NCI-H226 (cell line): ENCODE measurements at regions not wholly inside any gene's neighbourhood (a gene's known extent, or its start where the extent isn't known, plus 50 kb on each side); places are given as distances from the start of the nearest gene placed in this dataset.

Experiments
- DNase-seq: peaks from one replicate; pipeline ENCODE4 v3.0.0-alpha.2; 2015

DNA sequence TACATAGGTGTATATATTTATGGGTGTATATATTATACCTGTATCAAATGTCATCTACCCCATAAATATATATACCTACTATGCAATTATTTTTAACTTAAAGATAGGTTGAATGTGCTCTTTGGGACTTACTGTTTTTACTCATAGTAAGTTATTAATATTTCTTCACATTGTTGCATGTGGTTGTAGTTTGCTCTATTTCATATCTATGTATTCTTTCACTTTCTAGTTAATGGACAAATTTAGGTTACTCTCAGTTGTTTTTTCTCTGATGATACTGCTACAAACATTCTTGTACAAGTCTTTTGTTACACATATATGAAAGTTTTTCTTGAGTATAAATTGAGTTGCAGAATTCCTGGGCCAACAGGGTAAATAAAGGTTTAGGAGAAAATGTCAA, 601.8 kb upstream of the ID2 start:
- no peak for DNase-seq

DNA sequence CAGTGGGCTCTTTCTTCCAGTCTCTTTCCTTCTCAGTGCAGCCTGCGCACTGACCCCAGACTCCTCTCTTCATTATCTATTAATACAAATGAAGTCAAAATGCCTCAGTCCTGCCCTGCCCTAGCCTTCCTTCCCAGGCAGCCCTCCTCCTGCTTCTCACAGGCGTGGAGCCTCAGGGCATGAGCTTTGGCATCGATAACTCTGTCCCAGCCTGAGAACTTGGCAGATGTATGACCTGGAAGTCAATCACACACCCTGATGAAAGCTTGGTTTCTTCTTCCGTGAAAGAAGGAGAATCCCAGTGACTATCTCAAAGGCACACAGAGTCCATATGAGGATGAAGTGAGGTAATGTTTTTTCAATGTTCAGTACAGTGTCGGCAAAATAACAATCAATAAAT, 600.7 kb upstream of the ID2 start:
- no peak for DNase-seq

DNA sequence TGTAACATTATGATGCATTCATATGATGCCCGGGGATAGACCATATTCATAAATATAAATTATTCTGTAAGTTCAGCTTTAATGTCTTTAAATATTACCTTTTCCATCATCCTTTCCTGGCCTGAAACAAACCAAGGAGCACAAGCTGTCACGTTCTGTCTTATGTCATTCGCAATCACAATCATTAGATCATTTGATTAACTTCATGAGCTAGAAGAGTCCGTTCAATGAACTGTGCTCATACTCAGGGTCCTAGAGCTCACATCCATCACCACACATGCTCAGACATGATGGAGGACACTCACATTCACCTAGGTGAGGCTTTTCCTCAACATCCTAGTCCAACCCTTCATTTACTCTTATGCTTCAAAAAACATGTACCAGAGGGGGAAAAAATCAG, 599.0 kb upstream of the ID2 start:
- no peak for DNase-seq

DNA sequence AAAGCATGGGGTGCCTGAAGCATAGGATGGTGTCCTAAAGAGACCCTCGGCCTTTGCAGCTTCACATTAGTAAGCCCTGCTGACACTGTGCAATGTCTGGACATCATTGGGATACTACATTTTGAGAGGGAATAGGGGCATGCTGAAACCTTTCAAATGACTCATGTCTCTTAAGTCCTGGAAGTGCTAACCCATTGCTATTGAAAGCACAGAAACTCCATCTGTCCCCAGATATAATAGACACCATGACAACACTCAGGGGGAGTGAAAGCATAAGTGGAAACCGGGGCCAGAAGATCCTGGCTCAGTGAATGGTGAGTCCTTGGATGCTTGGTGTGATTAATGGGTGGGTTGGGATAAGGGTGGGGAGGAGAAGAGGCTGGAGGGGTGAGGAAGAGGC, 595.5 kb upstream of the ID2 start:
- no peak for DNase-seq

DNA sequence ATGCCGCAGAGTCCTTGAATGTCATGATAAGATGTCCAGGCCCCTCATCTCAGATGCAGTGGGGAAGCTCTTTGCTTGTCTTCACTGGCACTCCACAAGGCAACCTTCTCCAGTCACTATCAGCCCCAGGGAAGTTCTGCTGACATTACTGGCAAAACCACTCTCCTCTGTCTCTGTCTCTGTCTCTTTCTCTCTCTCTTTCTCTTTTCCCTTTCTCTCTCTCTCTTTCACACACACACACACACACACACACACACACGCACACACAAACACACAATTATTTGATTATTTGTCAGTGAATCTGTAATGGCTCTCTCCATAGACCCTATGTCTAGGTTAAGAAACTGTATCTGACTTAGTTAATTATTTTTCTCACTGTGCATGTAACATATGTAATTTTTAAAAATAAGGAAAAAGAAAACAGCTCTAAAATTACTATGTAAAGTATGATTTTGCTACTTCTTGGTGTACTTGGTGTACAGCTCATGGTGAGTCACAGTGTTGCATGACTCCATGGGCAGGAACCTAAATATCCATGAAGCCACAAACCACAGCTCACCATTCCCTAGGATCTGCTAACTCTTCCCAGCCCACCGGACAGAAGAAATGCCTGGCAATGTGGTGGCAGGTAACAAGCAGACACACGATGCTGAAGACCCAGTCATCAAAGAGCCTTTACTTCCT, 594.9 kb upstream of the ID2 start:
- DNase-seq: peak; percentile 89

DNA sequence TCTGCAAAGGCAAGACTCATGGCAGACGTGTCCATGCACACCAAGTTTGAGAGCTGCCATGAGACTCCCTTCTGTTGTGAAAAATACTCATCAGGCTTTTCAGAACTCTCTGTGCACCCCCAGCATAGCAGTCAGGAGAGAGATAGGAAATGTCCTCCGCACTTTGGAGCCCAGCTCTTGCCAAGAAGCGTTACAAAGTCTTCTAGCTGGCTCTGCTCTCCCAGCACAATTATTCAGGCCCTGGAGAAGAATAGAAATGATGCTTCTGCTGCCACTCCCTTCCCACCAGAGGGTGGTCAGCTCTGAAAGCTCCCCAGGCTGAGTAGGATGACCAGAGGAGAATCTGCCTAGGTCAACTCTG, 594.4 kb upstream of the ID2 start:
- no peak for DNase-seq

DNA sequence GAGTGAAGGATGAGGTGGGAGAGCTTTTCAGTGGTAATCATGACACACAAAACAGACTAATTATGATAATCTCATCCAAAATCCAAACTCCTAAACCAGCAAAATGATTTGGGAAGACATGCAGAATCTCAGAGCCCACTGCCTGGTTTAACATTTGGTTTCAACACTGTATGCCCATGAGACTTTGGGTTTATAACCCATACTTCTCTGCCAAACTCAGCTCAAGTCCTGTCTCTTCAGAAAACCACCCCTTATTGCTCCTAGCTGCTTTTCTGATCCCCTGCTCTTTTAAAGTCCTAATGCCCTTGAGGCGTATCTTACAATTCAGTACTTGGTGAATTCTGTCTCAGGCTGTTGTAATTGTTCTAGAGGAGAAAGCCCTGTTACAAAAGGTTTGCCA, 593.0 kb upstream of the ID2 start:
- peak; percentile 2 for DNase-seq

DNA sequence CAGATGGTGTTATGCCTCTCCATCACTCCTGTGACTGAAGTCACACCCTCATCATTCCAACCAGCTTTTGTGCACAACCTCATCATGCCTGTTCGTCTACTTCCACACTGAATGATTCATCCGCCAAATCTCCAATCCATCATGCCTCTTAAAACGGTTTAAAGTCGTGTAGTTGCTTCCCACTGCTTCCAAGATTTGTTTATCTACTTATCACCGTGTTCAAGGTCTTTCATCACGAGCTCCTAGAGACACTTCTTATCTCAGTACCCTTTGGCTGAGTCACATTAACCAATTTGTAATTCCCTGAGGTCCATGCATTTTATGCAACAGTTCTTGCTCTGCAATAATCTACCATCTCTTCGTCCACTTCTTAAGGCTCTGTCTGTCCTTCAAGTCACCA, 592.3 kb upstream of the ID2 start:
- peak; percentile 97 for DNase-seq

DNA sequence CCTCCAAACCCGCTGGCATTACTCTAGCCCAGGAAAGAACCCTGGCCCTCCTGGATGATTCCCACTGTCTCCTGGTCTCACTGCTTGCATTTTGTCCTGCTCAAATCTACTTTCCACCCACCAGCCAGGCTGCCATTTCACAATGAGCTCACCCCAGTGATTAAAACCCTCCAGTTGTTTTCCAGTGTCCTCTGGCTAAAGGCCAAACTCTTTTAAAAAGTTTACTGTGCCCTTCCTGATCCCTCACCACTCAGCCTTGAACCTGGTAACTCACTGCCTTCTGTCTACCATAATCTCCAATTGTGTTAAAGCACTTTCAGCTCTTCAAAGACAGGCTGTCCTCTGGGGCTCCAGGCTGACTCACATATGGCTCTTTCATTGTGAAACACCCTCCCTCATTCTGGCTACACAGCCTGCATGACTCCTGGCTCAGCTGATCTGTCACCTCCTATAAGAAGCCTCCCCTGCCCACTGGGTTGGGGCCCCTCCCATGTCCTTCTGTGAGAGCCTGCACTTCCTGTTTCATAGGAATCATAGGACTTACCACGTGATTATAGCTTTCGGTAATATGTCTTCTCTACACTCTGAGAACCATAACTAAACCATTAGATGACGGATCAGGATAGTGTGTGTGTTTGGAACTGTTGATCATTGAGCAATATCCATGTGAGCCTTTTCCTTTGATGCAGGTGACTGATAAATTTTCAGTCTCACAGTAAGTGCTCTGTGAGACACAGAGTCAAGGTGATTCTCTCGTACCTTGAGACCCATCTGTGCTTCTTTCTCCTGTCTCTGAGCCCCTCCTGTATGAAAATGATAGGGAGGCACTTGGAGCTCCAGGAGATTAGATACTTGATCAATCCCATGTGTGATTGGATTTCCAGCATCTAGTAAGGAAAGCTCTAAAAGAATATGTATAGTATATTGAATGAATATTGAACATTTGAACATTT, 590.8 kb upstream of the ID2 start:
- peak; percentile 89 for DNase-seq

DNA sequence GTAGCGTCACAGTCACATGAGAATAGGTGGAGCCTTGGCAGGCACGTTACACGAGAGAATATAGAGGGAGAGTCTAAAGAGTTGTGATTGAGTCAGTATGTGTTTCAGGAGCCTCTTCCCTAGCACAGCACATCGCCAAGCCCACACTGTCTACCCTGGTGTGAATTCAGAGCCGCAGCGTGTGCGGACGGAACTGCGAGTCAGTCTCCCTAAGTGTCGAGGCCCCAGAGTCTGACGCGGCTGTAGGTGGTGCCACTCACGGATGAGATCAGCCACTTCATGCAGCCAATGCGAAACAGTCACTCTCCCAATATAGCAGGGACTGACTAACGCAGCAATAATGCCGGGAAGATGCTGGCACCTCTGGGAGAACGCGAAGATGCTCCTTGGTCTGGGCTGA, 587.3 kb upstream of the ID2 start:
- DNase-seq: no peak

DNA sequence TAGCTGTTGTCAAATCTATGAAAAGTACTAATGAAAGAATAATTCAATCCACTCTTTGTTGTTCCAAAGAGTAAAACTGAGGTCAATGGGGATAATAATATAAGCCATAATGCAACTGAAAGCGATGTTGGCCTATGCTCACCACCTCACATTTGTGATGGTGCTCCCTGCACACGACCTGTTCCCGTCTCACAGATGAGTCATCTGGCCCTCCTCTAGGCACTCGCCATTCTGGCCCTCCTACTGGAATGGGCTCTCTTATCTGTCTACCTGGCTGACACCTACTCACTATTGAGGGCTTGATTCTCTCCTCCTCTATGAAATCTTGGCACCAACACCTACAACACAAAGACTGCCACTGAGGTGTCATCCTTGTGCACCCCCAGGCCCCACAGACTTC, 585.9 kb upstream of the ID2 start:
- DNase-seq: no peak

DNA sequence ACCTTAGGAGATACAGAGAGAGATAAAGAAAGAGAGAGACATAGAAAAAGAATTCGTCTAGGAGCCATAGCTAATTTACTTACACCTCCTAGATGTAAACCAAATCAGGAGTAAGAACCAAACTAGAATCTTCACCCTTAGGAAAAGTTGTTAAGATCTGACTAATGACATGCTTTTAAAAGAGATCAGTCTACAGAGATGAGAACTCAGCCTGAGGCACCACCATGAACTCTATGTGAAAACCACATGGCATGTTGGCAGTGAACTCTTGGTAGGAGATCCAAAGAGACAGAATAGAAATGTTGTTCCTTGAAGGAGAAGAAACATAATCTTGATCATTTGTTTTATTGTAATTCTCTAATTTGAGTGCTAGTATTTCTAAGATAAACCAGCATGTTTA, 585.4 kb upstream of the ID2 start:
- DNase-seq: peak; percentile 40

DNA sequence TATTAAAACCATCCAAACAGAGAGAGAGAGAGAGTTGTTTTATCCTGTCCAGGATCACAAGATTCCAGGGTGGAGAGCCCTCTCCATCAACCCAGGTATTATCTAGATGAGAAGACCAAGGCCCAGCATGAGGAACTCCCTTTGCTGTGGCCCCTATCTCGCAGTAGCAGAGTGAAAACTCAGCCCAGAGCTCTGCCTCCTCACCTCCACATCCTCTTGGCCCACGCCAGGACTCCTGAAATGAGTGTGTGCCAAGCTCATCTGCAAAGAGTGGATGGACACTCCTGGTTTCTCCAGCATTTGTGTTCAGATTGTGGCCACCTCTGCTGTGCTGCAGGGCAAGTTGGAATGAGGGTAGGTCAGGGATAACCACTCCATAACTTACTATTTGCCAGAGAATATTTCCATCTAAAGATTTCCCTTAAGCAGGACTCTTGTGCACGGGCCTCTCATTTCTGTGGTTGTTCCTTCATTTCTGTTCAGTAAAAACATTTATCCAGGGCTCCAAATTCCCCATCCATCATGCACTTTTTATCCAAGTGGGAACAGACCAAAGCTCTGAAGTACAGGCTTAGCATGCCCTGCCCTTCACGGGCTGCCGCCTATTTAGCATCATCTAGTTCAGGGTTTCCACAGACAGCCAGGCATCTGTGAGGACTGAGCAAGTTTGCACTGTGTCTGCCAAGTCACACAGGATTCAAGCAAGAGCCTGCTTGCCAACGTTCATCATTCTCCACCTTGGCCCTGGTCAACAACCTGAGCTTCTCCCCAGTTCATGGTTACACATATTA, 583.2 kb upstream of the ID2 start:
- DNase-seq: no peak

DNA sequence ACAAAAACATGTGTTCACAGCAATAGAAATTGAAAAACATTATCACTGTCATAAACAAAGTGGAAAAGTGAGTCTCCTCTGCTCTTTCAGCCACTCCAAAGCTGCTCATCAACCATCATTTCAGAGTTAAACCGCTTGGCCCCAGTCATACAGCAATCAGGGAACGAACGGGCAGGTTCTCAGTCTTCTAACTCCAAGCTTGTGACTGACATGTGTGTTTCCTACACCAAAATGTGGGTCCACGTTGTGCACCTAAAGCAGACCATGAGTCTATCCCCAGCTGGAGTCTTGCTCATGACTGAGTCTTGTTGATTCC, 582.6 kb upstream of the ID2 start:
- no peak for DNase-seq

DNA sequence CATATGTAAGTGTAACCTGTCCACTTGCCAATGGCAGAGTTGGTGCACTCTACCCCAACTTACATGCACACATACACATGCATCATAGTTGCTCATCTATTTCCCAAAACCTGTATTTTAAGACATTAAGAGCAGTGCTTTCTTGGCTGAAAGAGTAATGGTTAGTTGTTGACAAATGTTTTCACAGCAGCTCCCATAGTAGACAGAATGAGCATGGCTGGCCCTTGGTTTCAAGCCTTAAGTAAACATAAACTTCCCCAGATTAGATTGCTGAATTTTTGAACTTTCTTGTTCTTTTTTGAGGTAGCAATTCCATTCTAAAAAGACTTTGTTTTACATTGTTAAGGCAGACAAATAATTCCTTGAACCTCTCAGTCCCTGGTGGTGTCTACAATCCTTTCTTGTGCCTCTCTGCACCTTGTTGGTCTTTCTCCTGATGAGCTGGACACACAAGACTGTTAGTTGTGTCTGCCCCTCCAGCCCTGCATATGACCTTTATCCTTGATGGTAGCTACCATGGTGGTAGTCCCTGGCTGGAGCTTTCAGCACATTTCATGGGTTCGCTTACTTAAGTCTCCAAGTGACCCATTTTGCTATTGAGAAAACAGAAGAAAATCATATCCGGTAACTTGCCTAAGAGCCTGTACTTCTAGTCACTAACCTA, 580.1 kb upstream of the ID2 start:
- DNase-seq: no peak

DNA sequence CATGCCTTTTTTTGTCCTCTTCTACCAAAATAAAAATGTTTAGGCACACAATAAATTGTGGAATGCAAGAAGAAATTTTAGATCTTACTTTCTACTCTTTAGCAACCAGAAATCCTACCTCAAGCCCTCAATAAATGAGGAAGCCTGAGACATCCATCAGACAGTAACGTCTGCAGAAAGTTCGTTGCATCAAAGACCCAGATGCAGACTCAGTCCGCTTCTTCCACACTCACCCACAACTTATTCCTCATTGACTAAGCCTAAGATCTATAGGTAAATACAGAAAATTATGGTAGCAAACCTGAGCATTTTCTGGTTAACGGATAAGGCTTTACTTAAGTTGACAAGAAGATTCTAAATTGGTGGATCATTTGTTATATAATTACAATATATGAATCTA, 579.4 kb upstream of the ID2 start:
- DNase-seq: no peak

DNA sequence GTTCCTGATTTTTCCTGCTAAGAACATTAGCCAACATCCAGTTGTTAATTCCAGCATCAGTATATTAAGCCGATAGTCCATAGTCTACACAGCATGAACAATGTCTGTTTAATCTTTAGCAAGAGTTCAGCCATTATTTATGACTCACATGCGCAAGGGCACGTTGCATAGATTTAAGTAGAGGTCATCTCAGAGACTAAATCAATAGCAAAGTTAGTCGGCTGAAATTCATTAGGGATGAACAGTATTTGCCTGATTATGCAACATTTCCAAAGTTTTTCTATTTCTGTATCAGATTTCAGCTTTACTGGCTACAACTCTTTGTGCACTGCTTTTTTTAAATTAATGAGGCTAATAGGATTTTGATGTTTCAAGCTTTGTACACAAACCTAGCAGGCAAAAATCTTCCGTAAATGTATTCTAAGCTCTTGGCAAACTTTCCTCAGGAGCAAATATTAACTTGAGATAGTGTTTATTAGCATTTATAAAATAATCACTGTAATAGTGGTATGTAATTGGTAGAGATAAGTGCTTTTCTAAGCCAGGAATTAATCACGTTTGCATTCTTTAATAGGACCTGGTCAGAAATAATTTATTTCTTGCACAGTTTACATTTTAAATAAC, 578.7 kb upstream of the ID2 start:
- no peak for DNase-seq

DNA sequence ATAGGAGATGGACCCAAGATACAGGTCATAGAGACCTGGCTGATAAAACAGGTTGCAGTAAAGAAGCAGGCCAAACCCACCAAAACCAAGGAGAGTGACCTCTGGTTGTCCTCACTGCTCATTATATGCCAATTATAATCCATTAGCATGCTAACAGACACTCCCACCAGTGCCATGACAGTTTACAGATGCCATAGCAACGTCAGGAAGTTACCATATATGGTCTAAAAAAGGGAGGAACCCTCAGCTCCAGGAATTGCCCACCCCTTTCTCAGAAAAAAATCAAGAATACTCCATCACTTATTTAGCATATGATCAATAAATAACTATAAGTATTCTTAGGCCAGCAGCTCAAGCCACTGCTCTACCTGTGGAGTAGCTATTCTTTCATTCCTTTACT, 574.7 kb upstream of the ID2 start:
- no peak for DNase-seq

DNA sequence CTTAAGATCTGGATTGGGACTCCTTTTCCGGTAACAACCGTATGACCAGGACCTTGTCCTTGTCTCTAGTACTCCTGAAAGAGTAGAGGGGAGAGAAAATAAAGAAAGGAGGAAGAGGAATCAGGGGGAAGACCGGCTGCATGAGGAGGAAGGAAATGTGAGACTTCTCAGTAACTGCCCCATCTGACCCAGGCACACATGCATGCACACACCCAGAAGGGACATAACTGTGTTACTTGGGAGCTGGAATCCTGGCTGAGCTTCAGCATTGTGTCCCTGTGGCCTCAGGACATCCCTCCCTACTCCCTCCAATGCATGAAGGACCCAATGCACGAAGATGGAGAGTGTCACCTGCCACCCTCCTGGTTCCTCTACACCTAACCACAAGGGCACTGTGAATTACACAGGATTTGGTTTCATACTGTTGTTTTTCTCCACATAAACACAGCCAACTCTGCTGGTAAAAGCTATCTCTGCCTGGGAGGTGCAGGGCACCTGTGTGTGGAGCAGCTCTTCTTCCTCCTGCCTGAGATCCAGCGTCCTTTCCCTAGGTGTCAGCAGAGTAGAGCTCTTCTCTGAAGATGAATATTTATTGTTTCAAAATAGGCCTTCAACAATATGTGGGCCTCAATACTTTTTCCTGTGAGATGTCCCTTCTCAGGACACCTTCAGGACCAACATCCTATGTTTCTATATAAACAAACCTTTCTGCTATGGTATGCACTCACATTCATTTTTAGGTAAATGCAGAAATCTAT, 574.1 kb upstream of the ID2 start:
- DNase-seq: no peak

DNA sequence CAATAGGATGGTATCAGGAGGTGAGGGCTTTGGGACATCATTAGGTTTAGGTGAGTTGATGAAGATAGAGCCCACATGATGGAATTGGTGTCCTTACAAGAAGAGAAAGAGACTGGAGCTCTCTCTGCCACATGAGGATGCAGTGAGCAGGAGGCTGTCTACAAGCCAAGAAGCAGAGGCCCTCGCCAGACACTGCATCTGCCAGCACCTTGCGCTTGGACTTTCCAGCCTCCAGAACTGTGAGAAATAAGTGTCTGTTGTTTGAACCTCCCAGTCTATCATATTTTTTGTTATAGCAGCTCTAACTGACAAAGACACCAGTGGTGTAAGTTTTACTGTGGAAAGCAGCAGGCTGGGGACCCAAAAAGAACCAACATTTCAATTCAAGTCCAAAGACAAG, 571.1 kb upstream of the ID2 start:
- no peak for DNase-seq

DNA sequence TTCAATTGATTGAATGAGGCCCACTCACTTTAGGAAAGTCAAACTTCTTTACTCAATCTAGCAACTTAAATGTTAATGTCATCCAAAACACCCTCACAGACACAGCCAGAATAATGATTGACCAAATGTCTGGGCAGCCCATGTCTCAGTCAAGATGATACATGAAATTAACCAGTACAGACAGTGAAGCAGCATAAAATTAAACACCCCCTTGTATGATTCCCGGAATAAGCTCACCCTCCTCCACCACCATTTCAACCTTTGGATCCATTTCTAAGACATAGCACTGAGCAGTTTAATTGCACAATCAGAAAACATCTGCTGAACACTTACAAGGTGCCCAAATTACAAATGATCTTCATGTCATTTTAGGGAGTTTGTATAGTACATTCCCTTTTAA, 570.7 kb upstream of the ID2 start:
- DNase-seq: no peak

DNA sequence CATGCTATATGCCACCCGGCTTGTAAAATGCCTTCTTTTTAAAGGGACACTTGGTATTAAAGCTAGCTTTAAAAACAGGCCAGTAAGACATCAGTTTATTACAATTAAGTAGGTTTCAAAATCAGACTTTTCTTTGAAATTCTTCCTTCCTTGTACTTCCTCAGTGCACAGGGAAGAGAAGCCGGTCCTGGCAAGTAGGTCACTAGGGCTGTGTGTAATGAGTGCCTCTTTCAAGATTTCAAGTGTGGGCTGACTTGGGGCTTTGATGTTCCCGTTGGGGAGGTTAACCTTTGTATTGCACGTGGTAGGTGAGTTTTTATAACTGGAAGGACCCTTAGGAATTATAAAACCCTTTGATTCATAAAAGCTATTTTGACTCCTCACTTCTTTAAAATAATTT, 566.4 kb upstream of the ID2 start:
- no peak for DNase-seq
